ENCODE measurements at regions not wholly inside any gene's neighbourhood (a gene's known extent, or its start where the extent isn't known, plus 50 kb on each side); places are given as distances from the start of the nearest gene placed in this dataset.

DNA sequence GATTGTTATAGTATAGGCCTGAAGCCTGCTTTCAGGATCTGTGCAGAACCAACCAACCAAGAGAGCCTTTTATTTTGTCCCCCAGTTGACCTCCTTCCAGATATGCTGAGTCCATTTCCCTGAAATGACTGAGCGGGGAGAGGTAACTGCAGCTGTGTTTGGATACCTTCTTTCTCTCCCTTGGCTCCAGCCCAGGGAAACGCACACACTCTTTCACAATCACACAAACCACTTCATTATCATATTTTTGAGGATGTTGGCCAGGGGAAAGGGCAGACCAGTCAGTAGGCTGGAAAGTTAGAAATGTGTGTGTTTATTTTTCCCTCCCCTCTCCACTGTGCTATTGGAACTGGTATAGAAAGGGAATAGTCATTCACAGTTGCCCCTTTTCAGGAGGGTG is 417.7 kb upstream of the TBL1XR1 start (continued):
- TF ChIP-seq, protein P1, sequence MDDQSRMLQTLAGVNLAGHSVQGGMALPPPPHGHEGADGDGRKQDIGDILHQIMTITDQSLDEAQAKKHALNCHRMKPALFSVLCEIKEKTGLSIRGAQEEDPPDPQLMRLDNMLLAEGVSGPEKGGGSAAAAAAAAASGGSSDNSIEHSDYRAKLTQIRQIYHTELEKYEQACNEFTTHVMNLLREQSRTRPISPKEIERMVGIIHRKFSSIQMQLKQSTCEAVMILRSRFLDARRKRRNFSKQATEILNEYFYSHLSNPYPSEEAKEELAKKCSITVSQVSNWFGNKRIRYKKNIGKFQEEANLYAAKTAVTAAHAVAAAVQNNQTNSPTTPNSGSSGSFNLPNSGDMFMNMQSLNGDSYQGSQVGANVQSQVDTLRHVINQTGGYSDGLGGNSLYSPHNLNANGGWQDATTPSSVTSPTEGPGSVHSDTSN (CRISPR knock-in tag; IDR thresholded peaks at IDR 0.05; ENCODE audit: borderline replicate concordance) = no peak
- TF ChIP-seq ZMYM4 (CRISPR knock-in tag; IDR thresholded peaks at IDR 0.05) (peak; percentile 83), FOXP1 (IDR thresholded peaks at IDR 0.05) (no peak), FOXP1 (CRISPR knock-in tag; IDR thresholded peaks at IDR 0.05) (peak; percentile 55; the same call in 1 of the 2 replicates), PPARG (CRISPR knock-in tag; conservative IDR thresholded peaks at IDR 0.05) (peak; percentile 83), FOXA3 (CRISPR knock-in tag; IDR thresholded peaks at IDR 0.05) (peak; percentile 67), AHR (CRISPR knock-in tag; IDR thresholded peaks at IDR 0.05) (no peak), LCORL (IDR thresholded peaks at IDR 0.05) (no peak), LCORL (CRISPR knock-in tag; IDR thresholded peaks at IDR 0.05) (peak; percentile 91)
- TF ChIP-seq, protein P2, sequence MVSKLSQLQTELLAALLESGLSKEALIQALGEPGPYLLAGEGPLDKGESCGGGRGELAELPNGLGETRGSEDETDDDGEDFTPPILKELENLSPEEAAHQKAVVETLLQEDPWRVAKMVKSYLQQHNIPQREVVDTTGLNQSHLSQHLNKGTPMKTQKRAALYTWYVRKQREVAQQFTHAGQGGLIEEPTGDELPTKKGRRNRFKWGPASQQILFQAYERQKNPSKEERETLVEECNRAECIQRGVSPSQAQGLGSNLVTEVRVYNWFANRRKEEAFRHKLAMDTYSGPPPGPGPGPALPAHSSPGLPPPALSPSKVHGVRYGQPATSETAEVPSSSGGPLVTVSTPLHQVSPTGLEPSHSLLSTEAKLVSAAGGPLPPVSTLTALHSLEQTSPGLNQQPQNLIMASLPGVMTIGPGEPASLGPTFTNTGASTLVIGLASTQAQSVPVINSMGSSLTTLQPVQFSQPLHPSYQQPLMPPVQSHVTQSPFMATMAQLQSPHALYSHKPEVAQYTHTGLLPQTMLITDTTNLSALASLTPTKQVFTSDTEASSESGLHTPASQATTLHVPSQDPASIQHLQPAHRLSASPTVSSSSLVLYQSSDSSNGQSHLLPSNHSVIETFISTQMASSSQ (IDR thresholded peaks at IDR 0.05; ENCODE audit: low read depth) = no peak
- TF ChIP-seq, protein P2 (CRISPR knock-in tag; IDR thresholded peaks at IDR 0.05; ENCODE audit: borderline replicate concordance) = peak; percentile 84; the same call in 1 of the 2 replicates
- TF ChIP-seq, protein P3, sequence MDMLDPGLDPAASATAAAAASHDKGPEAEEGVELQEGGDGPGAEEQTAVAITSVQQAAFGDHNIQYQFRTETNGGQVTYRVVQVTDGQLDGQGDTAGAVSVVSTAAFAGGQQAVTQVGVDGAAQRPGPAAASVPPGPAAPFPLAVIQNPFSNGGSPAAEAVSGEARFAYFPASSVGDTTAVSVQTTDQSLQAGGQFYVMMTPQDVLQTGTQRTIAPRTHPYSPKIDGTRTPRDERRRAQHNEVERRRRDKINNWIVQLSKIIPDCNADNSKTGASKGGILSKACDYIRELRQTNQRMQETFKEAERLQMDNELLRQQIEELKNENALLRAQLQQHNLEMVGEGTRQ (IDR thresholded peaks at IDR 0.05; ENCODE audit: low read depth, low read length) = no peak
- TF ChIP-seq, protein P3 (CRISPR knock-in tag; IDR thresholded peaks at IDR 0.05; ENCODE audit: borderline replicate concordance) = no peak
- TF ChIP-seq, protein P4, sequence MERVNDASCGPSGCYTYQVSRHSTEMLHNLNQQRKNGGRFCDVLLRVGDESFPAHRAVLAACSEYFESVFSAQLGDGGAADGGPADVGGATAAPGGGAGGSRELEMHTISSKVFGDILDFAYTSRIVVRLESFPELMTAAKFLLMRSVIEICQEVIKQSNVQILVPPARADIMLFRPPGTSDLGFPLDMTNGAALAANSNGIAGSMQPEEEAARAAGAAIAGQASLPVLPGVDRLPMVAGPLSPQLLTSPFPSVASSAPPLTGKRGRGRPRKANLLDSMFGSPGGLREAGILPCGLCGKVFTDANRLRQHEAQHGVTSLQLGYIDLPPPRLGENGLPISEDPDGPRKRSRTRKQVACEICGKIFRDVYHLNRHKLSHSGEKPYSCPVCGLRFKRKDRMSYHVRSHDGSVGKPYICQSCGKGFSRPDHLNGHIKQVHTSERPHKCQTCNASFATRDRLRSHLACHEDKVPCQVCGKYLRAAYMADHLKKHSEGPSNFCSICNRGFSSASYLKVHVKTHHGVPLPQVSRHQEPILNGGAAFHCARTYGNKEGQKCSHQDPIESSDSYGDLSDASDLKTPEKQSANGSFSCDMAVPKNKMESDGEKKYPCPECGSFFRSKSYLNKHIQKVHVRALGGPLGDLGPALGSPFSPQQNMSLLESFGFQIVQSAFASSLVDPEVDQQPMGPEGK (CRISPR knock-in tag; IDR thresholded peaks at IDR 0.05) = peak; percentile 61
- TF ChIP-seq, protein P5, sequence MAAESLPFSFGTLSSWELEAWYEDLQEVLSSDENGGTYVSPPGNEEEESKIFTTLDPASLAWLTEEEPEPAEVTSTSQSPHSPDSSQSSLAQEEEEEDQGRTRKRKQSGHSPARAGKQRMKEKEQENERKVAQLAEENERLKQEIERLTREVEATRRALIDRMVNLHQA (CRISPR knock-in tag; IDR thresholded peaks at IDR 0.05) = no peak
- TF ChIP-seq, protein P6, sequence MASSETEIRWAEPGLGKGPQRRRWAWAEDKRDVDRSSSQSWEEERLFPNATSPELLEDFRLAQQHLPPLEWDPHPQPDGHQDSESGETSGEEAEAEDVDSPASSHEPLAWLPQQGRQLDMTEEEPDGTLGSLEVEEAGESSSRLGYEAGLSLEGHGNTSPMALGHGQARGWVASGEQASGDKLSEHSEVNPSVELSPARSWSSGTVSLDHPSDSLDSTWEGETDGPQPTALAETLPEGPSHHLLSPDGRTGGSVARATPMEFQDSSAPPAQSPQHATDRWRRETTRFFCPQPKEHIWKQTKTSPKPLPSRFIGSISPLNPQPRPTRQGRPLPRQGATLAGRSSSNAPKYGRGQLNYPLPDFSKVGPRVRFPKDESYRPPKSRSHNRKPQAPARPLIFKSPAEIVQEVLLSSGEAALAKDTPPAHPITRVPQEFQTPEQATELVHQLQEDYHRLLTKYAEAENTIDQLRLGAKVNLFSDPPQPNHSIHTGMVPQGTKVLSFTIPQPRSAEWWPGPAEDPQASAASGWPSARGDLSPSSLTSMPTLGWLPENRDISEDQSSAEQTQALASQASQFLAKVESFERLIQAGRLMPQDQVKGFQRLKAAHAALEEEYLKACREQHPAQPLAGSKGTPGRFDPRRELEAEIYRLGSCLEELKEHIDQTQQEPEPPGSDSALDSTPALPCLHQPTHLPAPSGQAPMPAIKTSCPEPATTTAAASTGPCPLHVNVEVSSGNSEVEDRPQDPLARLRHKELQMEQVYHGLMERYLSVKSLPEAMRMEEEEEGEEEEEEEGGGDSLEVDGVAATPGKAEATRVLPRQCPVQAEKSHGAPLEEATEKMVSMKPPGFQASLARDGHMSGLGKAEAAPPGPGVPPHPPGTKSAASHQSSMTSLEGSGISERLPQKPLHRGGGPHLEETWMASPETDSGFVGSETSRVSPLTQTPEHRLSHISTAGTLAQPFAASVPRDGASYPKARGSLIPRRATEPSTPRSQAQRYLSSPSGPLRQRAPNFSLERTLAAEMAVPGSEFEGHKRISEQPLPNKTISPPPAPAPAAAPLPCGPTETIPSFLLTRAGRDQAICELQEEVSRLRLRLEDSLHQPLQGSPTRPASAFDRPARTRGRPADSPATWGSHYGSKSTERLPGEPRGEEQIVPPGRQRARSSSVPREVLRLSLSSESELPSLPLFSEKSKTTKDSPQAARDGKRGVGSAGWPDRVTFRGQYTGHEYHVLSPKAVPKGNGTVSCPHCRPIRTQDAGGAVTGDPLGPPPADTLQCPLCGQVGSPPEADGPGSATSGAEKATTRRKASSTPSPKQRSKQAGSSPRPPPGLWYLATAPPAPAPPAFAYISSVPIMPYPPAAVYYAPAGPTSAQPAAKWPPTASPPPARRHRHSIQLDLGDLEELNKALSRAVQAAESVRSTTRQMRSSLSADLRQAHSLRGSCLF (CRISPR knock-in tag; IDR thresholded peaks at IDR 0.05; ENCODE audit: borderline replicate concordance) = no peak
